HCT116 (cell line): ENCODE measurements at regions not wholly inside any gene's neighbourhood (a gene's known extent, or its start where the extent isn't known, plus 50 kb on each side); places are given as distances from the start of the nearest gene placed in this dataset.

Experiments used
- ATAC-seq: fragments of 200-7000 bp; cut with Tn5 transposase; 2 replicates; pipeline ENCODE4 v1.9.1; 2020; ENCODE audit warnings: mild to moderate bottlenecking, moderate library complexity
- BruUV-seq: library from RNA; stranded (reverse); fragments of 400-500 nt; replicated peaks from 2 replicates; lab custom pipeline; 2021; lab: Mats Ljungman, UMichigan
- CTCF ChIA-PET: fragments of 300-600 bp; sonication (Branson Sonifier 250); formaldehyde crosslinking; loops from one replicate; lab custom pipeline; 2021; ENCODE audit warnings: antibody characterized with exemption; lab: Charles Lee
- POLR2A ChIA-PET: fragments of 300-600, 350-600 bp; sonication (Branson Sonifier 250); formaldehyde crosslinking; loops from one replicate; lab custom pipeline; 2021; ENCODE audit warnings: antibody characterized with exemption; lab: Charles Lee
- RAD21 ChIA-PET, 2 experiments: fragments of 300-600 bp; sonication (Branson Sonifier 250); formaldehyde crosslinking; loops; one replicate each; lab custom pipeline; 2023; ENCODE audit warnings: low total read pairs in 2 of 2; ENCODE audit not compliant: uncharacterized antibody in 2 of 2, unreplicated experiment in 2 of 2, low non-redundant PET in 1 of 2; lab: Charles Lee
- DNase-seq: peaks from one replicate; pipeline ENCODE4 v3.0.0-alpha.2; 2010; ENCODE audit warnings: low read depth, low spot score
- H2AFZ ChIP-seq: fragments of 200-600 bp; shearing (Covaris generic), sonication (generic); 2 replicates; pipeline ENCODE4 v1.6.1; 2017; ENCODE audit warnings: low read depth, mixed run types, mixed read lengths, antibody characterized with exemption, low read length; ENCODE audit not compliant: poor library complexity, severe bottlenecking
- H3K27ac ChIP-seq: 2 replicates; pipeline ENCODE4 v1.5.1; 2012; ENCODE audit warnings: low read depth, low read length
- H3K27me3 ChIP-seq: fragments of 200-600 bp; sonication (generic); 2 replicates; pipeline ENCODE4 v1.6.1; 2016; ENCODE audit warnings: mixed run types, low read length, mixed read lengths; ENCODE audit not compliant: insufficient read depth
- H3K36me3 ChIP-seq, 2 experiments: fragments of 200-500 bp in 1 of 2; fragments of 200-600 bp in 1 of 2; sonication (Bioruptor generic) in 1 of 2; sonication (generic) in 1 of 2; 2 replicates each; pipeline versions ENCODE4 v1.5.1 to v1.6.1; 2014 to 2016; ENCODE audit warnings: low read length in 2 of 2, inconsistent platforms in 1 of 2, mixed read lengths in 1 of 2, mixed run types in 1 of 2; ENCODE audit not compliant: insufficient read depth in 2 of 2, control insufficient read depth in 1 of 2
- H3K4me1 ChIP-seq, 2 experiments: fragments of 200-600 bp in 1 of 2; sonication (generic) in 1 of 2; 2 replicates each; pipeline versions ENCODE4 v1.5.1 to v1.6.1; 2012 to 2017; ENCODE audit warnings: low read length in 2 of 2, inconsistent platforms in 1 of 2, mild to moderate bottlenecking in 1 of 2, mixed read lengths in 1 of 2, mixed run types in 1 of 2, moderate library complexity in 1 of 2; ENCODE audit not compliant: insufficient read depth in 2 of 2, control insufficient read depth in 1 of 2
- H3K4me2 ChIP-seq: fragments of 200-600 bp; sonication (generic); 2 replicates; pipeline ENCODE4 v1.6.1; 2017; ENCODE audit warnings: mixed run types, low read length, mixed read lengths
- H3K4me3 ChIP-seq, 2 experiments: fragments of 200-600 bp in 1 of 2; sonication (generic) in 1 of 2; replicated peaks in 1 of 2; 2 replicates each; pipeline ENCODE4 v1.5.1; 2011 to 2016; ENCODE audit warnings: low read length in 2 of 2, control low read depth in 1 of 2, low read depth in 1 of 2, mild to moderate bottlenecking in 1 of 2, mixed read lengths in 1 of 2, mixed run types in 1 of 2
- H3K79me2 ChIP-seq: fragments of 200-600 bp; sonication (generic); 2 replicates; pipeline ENCODE4 v1.6.1; 2017; ENCODE audit warnings: mild to moderate bottlenecking, mixed run types, low read length, moderate library complexity, mixed read lengths; ENCODE audit not compliant: insufficient read depth
- H3K9ac ChIP-seq: fragments of 200-600 bp; sonication (generic); 2 replicates; pipeline ENCODE4 v1.6.1; 2016; ENCODE audit warnings: low read length, mixed read lengths
- H3K9me2 ChIP-seq: fragments of 200-600 bp; sonication (generic), shearing (Covaris generic); 2 replicates; pipeline ENCODE4 v1.6.1; 2017; ENCODE audit warnings: mixed run types, mild to moderate bottlenecking, moderate library complexity; ENCODE audit not compliant: insufficient read depth
- H3K9me3 ChIP-seq, 2 experiments: fragments of 200-500 bp in 1 of 2; fragments of 200-600 bp in 1 of 2; sonication (Bioruptor generic) in 1 of 2; sonication (generic) in 1 of 2; 2 replicates each; pipeline ENCODE4 v1.6.1; 2014 to 2017; ENCODE audit warnings: low read length in 2 of 2, mixed read lengths in 2 of 2, inconsistent platforms in 1 of 2, low read depth in 1 of 2, mild to moderate bottlenecking in 1 of 2, mixed run types in 1 of 2, moderate library complexity in 1 of 2; ENCODE audit not compliant: control insufficient read depth in 1 of 2, insufficient read depth in 1 of 2
- H4K20me1 ChIP-seq: fragments of 200-600 bp; sonication (generic), shearing (Covaris generic); 2 replicates; pipeline ENCODE4 v1.6.1; 2017; ENCODE audit warnings: mixed run types, mild to moderate bottlenecking, moderate library complexity; ENCODE audit not compliant: insufficient read depth
- CEBPB ChIP-seq: IDR thresholded peaks from 2 replicates; pipeline ENCODE4 v1.6.1; 2012; ENCODE audit warnings: low read depth
- EGR1 ChIP-seq: IDR thresholded peaks from 2 replicates; pipeline ENCODE4 v1.6.1; 2012; ENCODE audit warnings: low read depth
- EZH2 ChIP-seq: fragments of 200-600 bp; sonication (generic); IDR thresholded peaks from 2 replicates; pipeline ENCODE4 v1.6.1; 2017; ENCODE audit warnings: antibody characterized with exemption, mixed run types
- EZH2phosphoT487 ChIP-seq: fragments of 200-600 bp; IDR thresholded peaks from 2 replicates; pipeline ENCODE4 v1.6.1; 2018; ENCODE audit warnings: antibody characterized with exemption, borderline replicate concordance
- FOSL1 ChIP-seq: IDR thresholded peaks from 2 replicates; pipeline ENCODE4 v1.6.1; 2012; ENCODE audit warnings: low read depth
- POLR2AphosphoS5 ChIP-seq: IDR thresholded peaks from 2 replicates; pipeline ENCODE4 v1.6.1; 2011; ENCODE audit warnings: mild to moderate bottlenecking, low read depth, low read length, moderate library complexity
- RAD21 ChIP-seq: IDR thresholded peaks from 2 replicates; pipeline ENCODE4 v1.6.1; 2012; ENCODE audit warnings: low read depth, mild to moderate bottlenecking
- ZBTB33 ChIP-seq: IDR thresholded peaks from 2 replicates; pipeline ENCODE4 v1.6.1; 2011; ENCODE audit warnings: mild to moderate bottlenecking, low read length, moderate library complexity; ENCODE audit not compliant: insufficient replicate concordance; ENCODE audit errors: extremely low read depth
- ZFX ChIP-seq: fragments of 450-650 bp; IDR thresholded peaks from 2 replicates; pipeline ENCODE4 v1.6.1; 2017
- intact Hi-C: fragments of 100-400 bp; cut with micrococcal nuclease; formaldehyde crosslinking; loops from 2 replicates; pipeline ENCODE4 v1.10.0; 2022
- TF ChIP-seq, protein P1 (sequence below): IDR thresholded peaks from 2 replicates; pipeline ENCODE4 v1.6.1; 2012; ENCODE audit warnings: low read depth

DNA sequence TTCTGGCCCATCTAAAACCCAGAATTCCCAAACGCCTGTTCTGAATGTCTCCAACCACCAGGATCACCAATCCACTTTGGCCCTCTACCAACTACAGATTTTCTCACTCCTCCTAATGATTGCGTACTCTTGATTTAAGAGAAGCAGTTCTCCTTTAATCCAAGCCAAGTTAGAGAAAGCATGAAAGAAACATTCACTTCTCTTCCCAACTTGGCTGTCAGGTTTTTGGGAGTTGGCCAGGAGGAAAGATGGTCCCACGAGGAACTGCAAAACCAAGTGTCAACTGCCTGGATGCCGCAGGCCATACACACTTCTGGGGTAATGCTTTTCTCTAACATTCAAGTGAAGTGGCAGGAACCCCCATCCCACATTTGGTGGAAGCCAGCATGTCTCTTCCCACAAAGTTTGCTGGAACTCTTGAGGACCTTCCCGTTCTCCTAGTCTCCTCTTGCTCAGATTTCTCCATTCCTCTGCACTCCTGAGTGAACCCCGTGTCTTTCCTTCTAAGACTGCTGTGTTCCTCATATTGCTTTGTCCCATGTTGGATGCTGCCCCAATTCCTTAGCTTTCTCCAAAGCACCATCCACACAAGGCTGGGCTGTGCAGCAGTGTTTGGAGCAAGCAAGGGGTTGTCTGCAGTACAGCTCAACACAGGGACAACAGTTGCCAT, 138.5 kb upstream of the LGALSL start:
- no TSS peak for BruUV-seq
- DNase-seq = no peak
- no peak overlapping the region for H2AFZ ChIP-seq
- no peak overlapping the region for H3K27ac ChIP-seq
- no peaks in the 10 kb centered on the region for H4K20me1 ChIP-seq
- ChIA-PET CTCF (no interaction called here), RAD21 (interaction anchor here in 1 of 2 experiments (1.1 kb wide), 1 partner anchor 266 kb away, joined by 3 read pairs; no protein-coding TSS in a partner anchor), POLR2A (no interaction called here)
- H3K79me2 ChIP-seq = no peaks in the 10 kb centered on the region
- H3K36me3 ChIP-seq = no peaks in the 10 kb centered on the region
- H3K9me2 ChIP-seq = no peaks in the 10 kb centered on the region
- no peak overlapping the region for H3K4me2 ChIP-seq
- no peak for ATAC-seq
- intact Hi-C loops = no loop called here
- no peak overlapping the region for H3K4me3 ChIP-seq
- H3K27me3 ChIP-seq = no peaks in the 10 kb centered on the region
- peaks cover 11 to 13% of the 10 kb centered on the region in 2 experiments for H3K4me1 ChIP-seq
- TF ChIP-seq EZH2phosphoT487 (no peak), FOSL1 (no peak), RAD21 (no peak), EGR1 (no peak), POLR2AphosphoS5 (no peak), ZBTB33 (no peak), CEBPB (no peak), ZFX (no peak), EZH2 (no peak)
- TF ChIP-seq, protein P1, sequence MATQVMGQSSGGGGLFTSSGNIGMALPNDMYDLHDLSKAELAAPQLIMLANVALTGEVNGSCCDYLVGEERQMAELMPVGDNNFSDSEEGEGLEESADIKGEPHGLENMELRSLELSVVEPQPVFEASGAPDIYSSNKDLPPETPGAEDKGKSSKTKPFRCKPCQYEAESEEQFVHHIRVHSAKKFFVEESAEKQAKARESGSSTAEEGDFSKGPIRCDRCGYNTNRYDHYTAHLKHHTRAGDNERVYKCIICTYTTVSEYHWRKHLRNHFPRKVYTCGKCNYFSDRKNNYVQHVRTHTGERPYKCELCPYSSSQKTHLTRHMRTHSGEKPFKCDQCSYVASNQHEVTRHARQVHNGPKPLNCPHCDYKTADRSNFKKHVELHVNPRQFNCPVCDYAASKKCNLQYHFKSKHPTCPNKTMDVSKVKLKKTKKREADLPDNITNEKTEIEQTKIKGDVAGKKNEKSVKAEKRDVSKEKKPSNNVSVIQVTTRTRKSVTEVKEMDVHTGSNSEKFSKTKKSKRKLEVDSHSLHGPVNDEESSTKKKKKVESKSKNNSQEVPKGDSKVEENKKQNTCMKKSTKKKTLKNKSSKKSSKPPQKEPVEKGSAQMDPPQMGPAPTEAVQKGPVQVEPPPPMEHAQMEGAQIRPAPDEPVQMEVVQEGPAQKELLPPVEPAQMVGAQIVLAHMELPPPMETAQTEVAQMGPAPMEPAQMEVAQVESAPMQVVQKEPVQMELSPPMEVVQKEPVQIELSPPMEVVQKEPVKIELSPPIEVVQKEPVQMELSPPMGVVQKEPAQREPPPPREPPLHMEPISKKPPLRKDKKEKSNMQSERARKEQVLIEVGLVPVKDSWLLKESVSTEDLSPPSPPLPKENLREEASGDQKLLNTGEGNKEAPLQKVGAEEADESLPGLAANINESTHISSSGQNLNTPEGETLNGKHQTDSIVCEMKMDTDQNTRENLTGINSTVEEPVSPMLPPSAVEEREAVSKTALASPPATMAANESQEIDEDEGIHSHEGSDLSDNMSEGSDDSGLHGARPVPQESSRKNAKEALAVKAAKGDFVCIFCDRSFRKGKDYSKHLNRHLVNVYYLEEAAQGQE = no peak
- TF ChIP-seq, all 23 proteins: peak for 0
- H3K9ac ChIP-seq = no peak overlapping the region
- no peaks in the 10 kb centered on the region for H3K9me3 ChIP-seq
